MM.1S (cell line): ENCODE measurements at regions not wholly inside any gene's neighbourhood (a gene's known extent, or its start where the extent isn't known, plus 50 kb on each side); places are given as distances from the start of the nearest gene placed in this dataset.

Experiments
- DNase-seq: peaks from one replicate; pipeline ENCODE4 v3.0.0-alpha.2; 2015
- H2AFZ ChIP-seq: fragments of 300-600 bp; sonication (generic); 2 replicates; pipeline ENCODE4 v1.6.0; 2016; ENCODE audit warnings: antibody characterized with exemption, low read length
- H3F3A ChIP-seq: fragments of 300-600 bp; sonication (generic); 2 replicates; pipeline ENCODE4 v1.6.1; 2016; ENCODE audit warnings: mild to moderate bottlenecking, antibody characterized with exemption, low read length, moderate library complexity, mixed read lengths; ENCODE audit not compliant: insufficient read depth
- H3K27ac ChIP-seq: fragments of 300-600 bp; sonication (generic); 2 replicates; pipeline ENCODE4 v1.5.1; 2016; ENCODE audit warnings: mild to moderate bottlenecking, low read length
- H3K27me3 ChIP-seq: fragments of 300-600 bp; sonication (generic); replicated peaks from 2 replicates; pipeline ENCODE4 v1.6.0; 2016; ENCODE audit warnings: low read length; ENCODE audit not compliant: insufficient read depth
- H3K36me3 ChIP-seq: fragments of 300-600 bp; sonication (generic); replicated peaks from 2 replicates; pipeline ENCODE4 v1.6.1; 2016; ENCODE audit warnings: mild to moderate bottlenecking, low read length, mixed read lengths; ENCODE audit not compliant: insufficient read depth
- H3K4me1 ChIP-seq: fragments of 300-600 bp; sonication (generic); 2 replicates; pipeline ENCODE4 v1.6.1; 2016; ENCODE audit warnings: low read length, mixed read lengths
- H3K4me2 ChIP-seq: fragments of 300-600 bp; sonication (generic); 2 replicates; pipeline ENCODE4 v1.6.0; 2016; ENCODE audit warnings: low read depth, low read length
- H3K4me3 ChIP-seq: fragments of 300-600 bp; sonication (generic); 2 replicates; pipeline ENCODE4 v1.5.1; 2016; ENCODE audit warnings: low read length, mixed read lengths
- H3K79me2 ChIP-seq: fragments of 300-600 bp; sonication (generic); 2 replicates; pipeline ENCODE4 v1.6.1; 2016; ENCODE audit warnings: mixed run types, low read length, mixed read lengths
- H3K9ac ChIP-seq: fragments of 300-600 bp; sonication (generic); 2 replicates; pipeline ENCODE4 v1.6.1; 2016; ENCODE audit warnings: low read length, mixed read lengths
- H3K9me2 ChIP-seq: fragments of 300-600 bp; sonication (generic); replicated peaks from 2 replicates; pipeline ENCODE4 v1.6.1; 2016; ENCODE audit warnings: mild to moderate bottlenecking, low read length, mixed read lengths; ENCODE audit not compliant: insufficient read depth
- H3K9me3 ChIP-seq: fragments of 300-600 bp; sonication (generic); replicated peaks from 2 replicates; pipeline ENCODE4 v1.6.1; 2016; ENCODE audit warnings: mild to moderate bottlenecking, low read length, mixed read lengths; ENCODE audit not compliant: insufficient read depth
- H4K20me1 ChIP-seq: fragments of 300-600 bp; sonication (generic); 2 replicates; pipeline ENCODE4 v1.6.1; 2016; ENCODE audit warnings: mild to moderate bottlenecking, low read length, moderate library complexity, mixed read lengths; ENCODE audit not compliant: insufficient read depth
- CTCF ChIP-seq: fragments of 300-600 bp; sonication (generic); IDR thresholded peaks from 2 replicates; pipeline ENCODE4 v1.5.1; 2016; ENCODE audit warnings: antibody characterized with exemption, low read length, mixed read lengths
- EZH2 ChIP-seq: fragments of 300-600 bp; sonication (generic); optimal IDR thresholded peaks from 2 replicates; pipeline ENCODE3; 2017; ENCODE audit warnings: low read depth, mild to moderate bottlenecking, antibody characterized with exemption, low read length, mixed read lengths
- EZH2phosphoT487 ChIP-seq: fragments of 300-600 bp; sonication (generic); IDR thresholded peaks from 2 replicates; pipeline ENCODE4 v1.6.1; 2018; ENCODE audit warnings: antibody characterized with exemption, low read length

GRCh38 chr6:138557147-138557546, 57.9 kb upstream of the NHSL1 start:
- Histone ChIP-seq H3K27me3 (no peaks in the 10 kb centered on the region), H3K36me3 (no peaks in the 10 kb centered on the region), H3K4me1 (no peaks in the 10 kb centered on the region), H3K9me2 (no peaks in the 10 kb centered on the region), H3K79me2 (no peaks in the 10 kb centered on the region), H2AFZ (no peak overlapping the region), H3K4me2 (no peak overlapping the region), H4K20me1 (no peaks in the 10 kb centered on the region), H3F3A (no peaks in the 10 kb centered on the region), H3K9ac (no peak overlapping the region), H3K27ac (no peak overlapping the region), H3K9me3 (no peaks in the 10 kb centered on the region), H3K4me3 (no peak overlapping the region)
- no peak for DNase-seq
- TF ChIP-seq EZH2, result no peak
- no peak for TF ChIP-seq EZH2phosphoT487
- TF ChIP-seq CTCF, result no peak

GRCh38 chr6:138559143-138559542, 59.8 kb upstream of the NHSL1 start:
- Histone ChIP-seq H3K4me3 (no peak overlapping the region), H2AFZ (no peak overlapping the region), H3K36me3 (no peaks in the 10 kb centered on the region), H3K9ac (no peak overlapping the region), H3F3A (no peaks in the 10 kb centered on the region), H3K79me2 (no peaks in the 10 kb centered on the region), H3K9me2 (no peaks in the 10 kb centered on the region), H3K27ac (no peak overlapping the region), H3K9me3 (no peaks in the 10 kb centered on the region), H3K27me3 (no peaks in the 10 kb centered on the region), H4K20me1 (no peaks in the 10 kb centered on the region), H3K4me2 (no peak overlapping the region), H3K4me1 (no peaks in the 10 kb centered on the region)
- no peak for DNase-seq
- no peak for TF ChIP-seq EZH2phosphoT487
- no peak for TF ChIP-seq EZH2
- TF ChIP-seq CTCF, result no peak

- Histone ChIP-seq H3K9me2 (no peaks in the 10 kb centered on the region), H3K9ac (no peak overlapping the region), H2AFZ (no peak overlapping the region), H4K20me1 (no peaks in the 10 kb centered on the region), H3K36me3 (no peaks in the 10 kb centered on the region), H3K4me2 (no peak overlapping the region), H3K27me3 (no peaks in the 10 kb centered on the region), H3K4me1 (no peaks in the 10 kb centered on the region), H3K27ac (no peak overlapping the region), H3K9me3 (no peaks in the 10 kb centered on the region), H3F3A (no peaks in the 10 kb centered on the region), H3K4me3 (no peak overlapping the region), H3K79me2 (no peaks in the 10 kb centered on the region)
- TF ChIP-seq CTCF (no peak), EZH2phosphoT487 (no peak), EZH2 (no peak)
- no peak for DNase-seq
Measured at GRCh38 chr6:138560130-138560860, 61.0 kb upstream of the NHSL1 start.
